ENCODE measurements at regions not wholly inside any gene's neighbourhood (a gene's known extent, or its start where the extent isn't known, plus 50 kb on each side); places are given as distances from the start of the nearest gene placed in this dataset.

- no peak overlapping the region for H3K4me3 ChIP-seq (ENCODE audit: low read depth, poor library complexity, severe bottlenecking)
- intact Hi-C loops (cut with DNase I; ENCODE audit: low total_unique reads) = no loop called here
- WGBS, 2 donors = 92 to 96% methylated on average over 2 of the region's 2 CpGs
- no peak for TF ChIP-seq POLR2A (IDR thresholded peaks at IDR 0.05)
- TF ChIP-seq, protein P1, sequence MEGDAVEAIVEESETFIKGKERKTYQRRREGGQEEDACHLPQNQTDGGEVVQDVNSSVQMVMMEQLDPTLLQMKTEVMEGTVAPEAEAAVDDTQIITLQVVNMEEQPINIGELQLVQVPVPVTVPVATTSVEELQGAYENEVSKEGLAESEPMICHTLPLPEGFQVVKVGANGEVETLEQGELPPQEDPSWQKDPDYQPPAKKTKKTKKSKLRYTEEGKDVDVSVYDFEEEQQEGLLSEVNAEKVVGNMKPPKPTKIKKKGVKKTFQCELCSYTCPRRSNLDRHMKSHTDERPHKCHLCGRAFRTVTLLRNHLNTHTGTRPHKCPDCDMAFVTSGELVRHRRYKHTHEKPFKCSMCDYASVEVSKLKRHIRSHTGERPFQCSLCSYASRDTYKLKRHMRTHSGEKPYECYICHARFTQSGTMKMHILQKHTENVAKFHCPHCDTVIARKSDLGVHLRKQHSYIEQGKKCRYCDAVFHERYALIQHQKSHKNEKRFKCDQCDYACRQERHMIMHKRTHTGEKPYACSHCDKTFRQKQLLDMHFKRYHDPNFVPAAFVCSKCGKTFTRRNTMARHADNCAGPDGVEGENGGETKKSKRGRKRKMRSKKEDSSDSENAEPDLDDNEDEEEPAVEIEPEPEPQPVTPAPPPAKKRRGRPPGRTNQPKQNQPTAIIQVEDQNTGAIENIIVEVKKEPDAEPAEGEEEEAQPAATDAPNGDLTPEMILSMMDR (IDR thresholded peaks at IDR 0.05) = no peak
- DNase-seq (ENCODE audit: low spot score in 2 of 2) = no peak
Observed at GRCh38 chr6:120031837-120032236, 682.3 kb upstream of the MAN1A1 start.

- no peak for DNase-seq (ENCODE audit: low spot score in 2 of 2)
- no peak for TF ChIP-seq POLR2A (IDR thresholded peaks at IDR 0.05)
- TF ChIP-seq, protein P1 (IDR thresholded peaks at IDR 0.05) = no peak
- 85 to 89% methylated on average over 1 of the region's 1 CpG for WGBS, 2 donors
- H3K4me3 ChIP-seq (ENCODE audit: low read depth, poor library complexity, severe bottlenecking) = no peak overlapping the region
- intact Hi-C loops (cut with DNase I; ENCODE audit: low total_unique reads) = loop anchor here (5.0 kb wide), 1 partner anchor 74 kb away; no protein-coding TSS in a partner anchor
Observed at GRCh38 chr6:120026791-120027190, 677.2 kb upstream of the MAN1A1 start.

DNA sequence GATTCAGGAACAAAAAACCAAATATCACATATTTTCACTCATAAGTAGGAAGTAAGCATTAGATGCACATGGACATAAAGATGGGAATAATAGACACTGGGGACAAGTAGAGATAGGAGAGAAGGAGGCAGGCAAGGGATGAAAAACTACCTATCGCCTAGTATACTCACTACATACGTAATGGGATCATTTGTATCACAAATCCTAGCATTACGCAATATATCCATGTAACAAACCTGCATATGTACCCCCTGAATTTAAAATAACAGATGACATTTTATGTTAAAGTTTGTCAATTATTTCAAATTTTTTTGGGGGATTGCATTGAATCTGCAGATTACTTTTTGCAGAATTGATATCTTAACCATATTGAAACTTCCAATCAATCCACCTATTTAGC, 660.5 kb upstream of the MAN1A1 start:
- TF ChIP-seq, protein P1 (IDR thresholded peaks at IDR 0.05) = no peak
- TF ChIP-seq POLR2A (IDR thresholded peaks at IDR 0.05) = no peak
- no peak overlapping the region for H3K4me3 ChIP-seq (ENCODE audit: low read depth, poor library complexity, severe bottlenecking)
- intact Hi-C loops (cut with DNase I; ENCODE audit: low total_unique reads) = no loop called here
- no peak for DNase-seq (ENCODE audit: low spot score in 2 of 2)
- WGBS, 2 donors = 96 to 97% methylated on average over 3 of the region's 3 CpGs

DNA sequence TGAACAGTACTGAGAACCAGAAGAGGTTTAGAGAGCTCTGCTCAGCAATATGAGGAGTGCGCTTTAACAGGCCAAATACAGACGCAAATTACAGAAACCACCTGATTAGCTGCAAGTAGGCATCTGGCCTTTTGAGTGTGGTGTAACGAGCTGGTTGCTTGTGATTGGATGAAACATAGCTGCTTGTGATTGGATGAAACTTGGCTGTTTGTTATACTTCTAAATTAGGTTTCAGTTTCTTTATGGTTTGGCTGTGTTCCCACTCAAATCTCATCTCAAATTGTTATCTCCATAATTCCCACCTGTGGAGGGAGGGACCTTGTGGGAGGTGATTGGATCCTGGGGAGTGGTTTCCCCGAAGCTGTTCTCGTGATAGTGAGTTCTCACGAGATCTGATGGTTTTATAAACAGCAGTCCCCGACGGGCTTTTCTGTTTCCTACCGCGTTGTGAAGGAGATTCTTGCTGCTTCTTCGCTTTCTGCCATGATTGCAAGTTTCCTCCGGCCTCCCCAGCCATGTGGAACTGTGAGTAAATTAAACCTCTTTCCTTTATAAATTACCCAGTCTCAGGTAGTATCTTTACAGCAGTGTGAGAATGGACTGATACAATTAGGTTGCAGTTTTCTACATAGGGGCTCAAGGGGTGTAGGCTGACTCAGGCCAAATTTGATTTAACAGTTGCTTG, 655.9 kb upstream of the MAN1A1 start:
- WGBS, 2 donors = 89 to 91% methylated on average over 12 of the region's 12 CpGs
- no peak overlapping the region for H3K4me3 ChIP-seq (ENCODE audit: low read depth, poor library complexity, severe bottlenecking)
- DNase-seq (ENCODE audit: low spot score in 2 of 2) = no peak
- intact Hi-C loops (cut with DNase I; ENCODE audit: low total_unique reads) = no loop called here
- TF ChIP-seq, protein P1 (IDR thresholded peaks at IDR 0.05) = no peak
- no peak for TF ChIP-seq POLR2A (IDR thresholded peaks at IDR 0.05)

DNA sequence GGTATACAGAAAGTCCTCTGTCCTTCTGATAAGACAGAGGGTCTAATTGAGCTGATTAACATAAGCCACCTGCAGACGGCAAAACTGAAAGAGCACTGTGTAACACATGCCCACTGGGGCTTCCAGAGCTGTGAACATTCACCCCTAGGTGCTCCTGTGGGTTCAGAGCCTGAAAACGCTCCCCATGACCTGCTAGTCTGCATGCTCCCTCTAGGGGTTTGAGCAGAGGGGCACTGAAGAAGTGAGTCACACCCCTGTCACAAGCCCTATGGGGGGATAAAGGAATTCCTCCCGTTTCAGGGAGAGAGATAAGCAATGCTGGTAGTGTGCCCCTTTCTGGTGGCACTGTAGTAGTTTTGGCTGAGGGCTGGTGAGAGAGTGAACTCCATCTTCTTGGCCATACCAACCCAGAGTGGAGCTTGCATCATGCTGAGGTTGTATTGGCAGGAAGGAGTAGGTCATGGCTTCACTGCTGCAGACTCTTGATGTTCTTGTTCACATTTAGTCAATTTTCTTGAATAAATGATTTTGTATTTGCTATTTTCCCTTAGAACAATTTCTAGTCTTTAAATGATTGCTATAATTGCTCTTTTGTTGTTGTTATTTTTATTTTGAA, 637.5 kb upstream of the MAN1A1 start:
- intact Hi-C loops (cut with DNase I; ENCODE audit: low total_unique reads) = no loop called here
- 93 to 95% methylated on average over 3 of the region's 3 CpGs for WGBS, 2 donors
- DNase-seq (ENCODE audit: low spot score in 2 of 2) = no peak
- TF ChIP-seq POLR2A (IDR thresholded peaks at IDR 0.05) = no peak
- TF ChIP-seq, protein P1 (IDR thresholded peaks at IDR 0.05) = no peak
- H3K4me3 ChIP-seq (ENCODE audit: low read depth, poor library complexity, severe bottlenecking) = no peak overlapping the region

Data from lower leg skin (tissue), 4 donors.